Mesendoderm (in vitro differentiated cells): ENCODE measurements at regions not wholly inside any gene's neighbourhood (a gene's known extent, or its start where the extent isn't known, plus 50 kb on each side); places are given as distances from the start of the nearest gene placed in this dataset.

Experiments used
- DNase-seq: peaks from one replicate; pipeline ENCODE4 v3.0.0; 2013
- H2AK5ac ChIP-seq: 2 replicates; pipeline ENCODE4 v1.6.1; 2013; ENCODE audit warnings: low read length, inconsistent platforms
- H2BK120ac ChIP-seq: 2 replicates; pipeline ENCODE4 v1.6.1; 2013; ENCODE audit warnings: low read depth, mild to moderate bottlenecking, low read length, moderate library complexity, mixed read lengths
- H2BK15ac ChIP-seq: replicated peaks from 2 replicates; pipeline ENCODE4 v1.6.1; 2013; ENCODE audit warnings: low read depth, mild to moderate bottlenecking, moderate library complexity
- H2BK5ac ChIP-seq: 2 replicates; pipeline ENCODE4 v1.6.1; 2013; ENCODE audit warnings: low read length, inconsistent platforms
- H3K18ac ChIP-seq: 2 replicates; pipeline ENCODE4 v1.6.1; 2013; ENCODE audit warnings: mild to moderate bottlenecking, low read length, mixed read lengths
- H3K23ac ChIP-seq: one replicate; pipeline ENCODE4 v1.6.1; 2013; ENCODE audit warnings: low read length
- H3K27ac ChIP-seq: 2 replicates; pipeline ENCODE4 v1.5.1; 2013; ENCODE audit warnings: low read depth, mild to moderate bottlenecking, inconsistent platforms, low read length, moderate library complexity
- H3K27me3 ChIP-seq: 2 replicates; pipeline ENCODE4 v1.6.1; 2013; ENCODE audit warnings: low read length, control low read depth, mild to moderate bottlenecking, inconsistent platforms; ENCODE audit not compliant: insufficient read depth, poor library complexity
- H3K36me3 ChIP-seq: 2 replicates; pipeline ENCODE4 v1.6.1; 2013; ENCODE audit warnings: low read length, inconsistent platforms; ENCODE audit not compliant: control insufficient read depth, insufficient read depth
- H3K4ac ChIP-seq: one replicate; pipeline ENCODE4 v1.6.1; 2013; ENCODE audit warnings: low read depth, mild to moderate bottlenecking, low read length, moderate library complexity
- H3K4me1 ChIP-seq: 2 replicates; pipeline ENCODE4 v1.6.1; 2013; ENCODE audit warnings: low read depth, low read length, inconsistent platforms; ENCODE audit not compliant: control insufficient read depth
- H3K4me2 ChIP-seq: 2 replicates; pipeline ENCODE4 v1.6.1; 2013; ENCODE audit warnings: low read length
- H3K4me3 ChIP-seq: 2 replicates; pipeline ENCODE4 v1.5.1; 2013; ENCODE audit warnings: mild to moderate bottlenecking, low read length
- H3K56ac ChIP-seq: one replicate; pipeline ENCODE4 v1.6.1; 2013; ENCODE audit warnings: low read length
- H3K79me1 ChIP-seq: 2 replicates; pipeline ENCODE4 v1.6.1; 2013; ENCODE audit warnings: low read length, inconsistent platforms
- H3K79me2 ChIP-seq: 2 replicates; pipeline ENCODE4 v1.6.1; 2013; ENCODE audit warnings: mild to moderate bottlenecking, low read length; ENCODE audit not compliant: control insufficient read depth, insufficient read depth
- H3K9ac ChIP-seq: 2 replicates; pipeline ENCODE4 v1.6.1; 2013; ENCODE audit warnings: low read length, inconsistent platforms
- H4K5ac ChIP-seq: one replicate; pipeline ENCODE4 v1.6.1; 2013; ENCODE audit warnings: low read length
- H4K8ac ChIP-seq: one replicate; pipeline ENCODE4 v1.6.1; 2013; ENCODE audit warnings: low read depth, mild to moderate bottlenecking, control low read depth, low read length, moderate library complexity
- WGBS: extraction: QIAGEN DNeasy Blood & Tissue Kit; methylation state at CpG from one replicate; pipeline ENCODE4 v1.1.7; 2013; ENCODE audit warnings: low lambda C conversion rate, missing lambda C conversion rate; ENCODE audit not compliant: insufficient coverage; ENCODE audit errors: extremely low coverage; 5-methylcytosine and 5-hydroxymethylcytosine counted together

DNA sequence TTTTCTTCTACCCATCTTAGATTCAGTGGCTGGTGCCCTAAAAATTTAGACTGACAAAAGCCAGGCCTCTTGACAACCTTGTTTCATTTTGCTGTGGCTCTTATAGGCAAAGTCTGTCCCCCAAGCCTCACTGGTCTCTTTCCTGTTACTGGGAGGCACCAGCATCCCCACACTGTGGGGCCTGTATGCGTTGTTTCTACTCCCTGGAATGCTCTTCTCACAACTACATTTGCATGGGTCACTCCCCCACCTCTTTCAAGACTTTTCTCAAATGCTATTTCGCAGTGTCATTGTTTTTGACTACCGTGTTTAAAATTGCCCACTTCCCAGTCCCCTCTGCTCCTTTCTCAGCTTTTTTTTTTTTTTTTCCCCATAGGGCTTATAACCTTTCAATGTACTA lies 108.7 kb upstream of the DGKB start:
- Histone ChIP-seq H3K4me3 (no peak overlapping the region), H2BK15ac (no peak overlapping the region), H3K18ac (peak overlapping the region; percentile 28), H2BK120ac (no peak overlapping the region), H3K79me1 (no peaks in the 10 kb centered on the region), H3K79me2 (no peaks in the 10 kb centered on the region), H3K23ac (no peak overlapping the region), H4K8ac (no peak overlapping the region), H3K27ac (no peak overlapping the region), H3K4ac (no peak overlapping the region), H3K36me3 (no peaks in the 10 kb centered on the region), H3K4me2 (no peak overlapping the region), H2AK5ac (no peak overlapping the region), H3K9ac (no peak overlapping the region), H4K5ac (no peak overlapping the region), H2BK5ac (no peak overlapping the region), H3K56ac (no peak overlapping the region), H3K4me1 (peaks cover 3% of the 10 kb centered on the region), H3K27me3 (no peaks in the 10 kb centered on the region)
- DNase-seq, result peak; percentile 69
- WGBS, result no CpG with 5 or more reads among the region's 3 CpGs

GRCh38 chr7:15007507-15007906 lies 105.0 kb upstream of the DGKB start:
- no peak overlapping the region for H3K27ac ChIP-seq
- no CpG with 5 or more reads among the region's 5 CpGs for WGBS
- no peak overlapping the region for H3K4ac ChIP-seq
- no peak overlapping the region for H2BK15ac ChIP-seq
- no peaks in the 10 kb centered on the region for H3K79me1 ChIP-seq
- no peak overlapping the region for H3K56ac ChIP-seq
- H4K8ac ChIP-seq, result no peak overlapping the region
- peak overlapping the region; percentile 90 for H3K18ac ChIP-seq
- H3K79me2 ChIP-seq, result no peaks in the 10 kb centered on the region
- DNase-seq, result peak; percentile 79
- H2BK5ac ChIP-seq, result no peak overlapping the region
- H2BK120ac ChIP-seq, result no peak overlapping the region
- peaks cover 1% of the 10 kb centered on the region for H3K4me1 ChIP-seq
- no peaks in the 10 kb centered on the region for H3K36me3 ChIP-seq
- no peaks in the 10 kb centered on the region for H3K27me3 ChIP-seq
- no peak overlapping the region for H4K5ac ChIP-seq
- H3K23ac ChIP-seq, result no peak overlapping the region
- no peak overlapping the region for H3K9ac ChIP-seq
- no peak overlapping the region for H3K4me2 ChIP-seq
- H3K4me3 ChIP-seq, result no peak overlapping the region
- H2AK5ac ChIP-seq, result no peak overlapping the region

DNA sequence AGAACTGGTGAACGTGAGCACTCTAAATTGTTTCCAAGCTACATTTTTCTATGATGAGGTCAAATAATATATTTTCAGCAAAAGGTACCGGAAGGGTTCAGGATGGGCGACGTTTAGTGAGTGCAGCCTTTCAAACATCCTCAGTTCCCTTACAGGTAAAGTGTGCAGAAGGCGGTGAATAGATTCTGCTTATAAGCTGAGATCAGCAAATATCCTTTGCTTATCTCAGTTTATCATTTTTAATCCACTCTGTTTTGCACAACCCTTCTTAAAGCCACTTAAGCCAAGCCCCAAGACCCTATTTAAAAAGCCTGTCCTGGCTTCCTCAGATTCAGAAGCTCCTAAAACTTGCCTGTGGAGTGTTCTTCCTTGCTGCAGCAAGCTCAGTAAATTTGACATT lies 103.1 kb upstream of the DGKB start:
- Histone ChIP-seq H3K4me1 (no peaks in the 10 kb centered on the region), H3K36me3 (no peaks in the 10 kb centered on the region), H3K18ac (no peak overlapping the region), H3K56ac (no peak overlapping the region), H3K23ac (no peak overlapping the region), H4K5ac (no peak overlapping the region), H2AK5ac (no peak overlapping the region), H3K4ac (no peak overlapping the region), H2BK120ac (no peak overlapping the region), H3K79me1 (no peaks in the 10 kb centered on the region), H2BK5ac (no peak overlapping the region), H3K4me2 (no peak overlapping the region), H3K9ac (no peak overlapping the region), H4K8ac (no peak overlapping the region), H2BK15ac (no peak overlapping the region), H3K4me3 (no peak overlapping the region), H3K27ac (no peak overlapping the region), H3K27me3 (no peaks in the 10 kb centered on the region), H3K79me2 (no peaks in the 10 kb centered on the region)
- WGBS, result no CpG with 5 or more reads among the region's 5 CpGs
- no peak for DNase-seq

- no peaks in the 10 kb centered on the region for H3K79me2 ChIP-seq
Observed at GRCh38 chr7:15000157-15000556, 97.6 kb upstream of the DGKB start.

GRCh38 chr7:14999331-14999730 lies 96.8 kb upstream of the DGKB start:
- H2BK15ac ChIP-seq, result no peak overlapping the region
- H4K5ac ChIP-seq, result no peak overlapping the region
- H3K18ac ChIP-seq, result no peak overlapping the region
- H3K23ac ChIP-seq, result no peak overlapping the region
- no peak overlapping the region for H3K27ac ChIP-seq
- H2AK5ac ChIP-seq, result no peak overlapping the region
- no peak overlapping the region for H2BK5ac ChIP-seq
- no peak overlapping the region for H3K4ac ChIP-seq
- H2BK120ac ChIP-seq, result no peak overlapping the region
- H3K4me2 ChIP-seq, result no peak overlapping the region
- DNase-seq, result no peak
- H3K9ac ChIP-seq, result no peak overlapping the region
- H3K56ac ChIP-seq, result no peak overlapping the region
- no peaks in the 10 kb centered on the region for H3K79me1 ChIP-seq
- WGBS, result no CpG with 5 or more reads among the region's 2 CpGs
- no peak overlapping the region for H3K4me3 ChIP-seq
- H3K79me2 ChIP-seq, result no peaks in the 10 kb centered on the region
- no peaks in the 10 kb centered on the region for H3K27me3 ChIP-seq
- no peak overlapping the region for H4K8ac ChIP-seq
- no peaks in the 10 kb centered on the region for H3K4me1 ChIP-seq
- H3K36me3 ChIP-seq, result no peaks in the 10 kb centered on the region

More at GRCh38 chr7:15000157-15000556, 97.6 kb upstream of the DGKB start:
- no peak for DNase-seq
- Histone ChIP-seq H3K4me1 (no peaks in the 10 kb centered on the region), H3K27ac (no peak overlapping the region), H4K5ac (no peak overlapping the region), H3K27me3 (no peaks in the 10 kb centered on the region), H3K9ac (no peak overlapping the region), H3K4me2 (no peak overlapping the region), H2AK5ac (no peak overlapping the region), H3K56ac (no peak overlapping the region), H2BK5ac (no peak overlapping the region), H3K36me3 (no peaks in the 10 kb centered on the region), H2BK120ac (no peak overlapping the region), H4K8ac (no peak overlapping the region), H2BK15ac (no peak overlapping the region), H3K18ac (no peak overlapping the region), H3K79me1 (no peaks in the 10 kb centered on the region), H3K4me3 (no peak overlapping the region), H3K23ac (no peak overlapping the region), H3K4ac (no peak overlapping the region)
- WGBS, result no CpG with 5 or more reads among the region's 1 CpG

DNA sequence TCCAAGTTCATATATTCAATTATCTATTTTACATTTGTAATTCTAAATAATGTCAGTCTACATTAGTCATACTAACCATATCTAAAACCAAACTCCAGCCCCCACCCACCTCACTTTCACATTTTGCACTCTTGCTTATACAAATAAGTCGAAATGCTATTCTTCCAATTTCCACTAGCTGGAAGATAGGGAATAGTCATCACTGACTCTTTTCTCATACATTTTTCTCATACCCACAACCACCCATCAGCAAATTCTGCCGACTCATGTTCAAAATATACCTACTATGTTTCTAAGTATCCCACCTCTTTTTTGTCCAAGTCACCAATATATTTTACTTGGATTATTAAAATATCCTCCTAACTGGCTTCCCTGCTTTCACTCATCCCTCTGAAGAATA lies 93.2 kb upstream of the DGKB start:
- Histone ChIP-seq H3K18ac (no peak overlapping the region), H3K27me3 (no peaks in the 10 kb centered on the region), H3K79me2 (no peaks in the 10 kb centered on the region), H2BK15ac (no peak overlapping the region), H3K9ac (no peak overlapping the region), H3K79me1 (no peaks in the 10 kb centered on the region), H2AK5ac (no peak overlapping the region), H3K4me3 (no peak overlapping the region), H4K8ac (no peak overlapping the region), H3K4ac (no peak overlapping the region), H3K27ac (no peak overlapping the region), H3K4me2 (no peak overlapping the region), H3K4me1 (no peaks in the 10 kb centered on the region), H3K36me3 (no peaks in the 10 kb centered on the region), H4K5ac (no peak overlapping the region), H2BK120ac (no peak overlapping the region), H3K56ac (no peak overlapping the region), H3K23ac (no peak overlapping the region), H2BK5ac (no peak overlapping the region)
- no CpG with 5 or more reads among the region's 2 CpGs for WGBS
- no peak for DNase-seq
